ENCODE measurements at regions not wholly inside any gene's neighbourhood (a gene's known extent, or its start where the extent isn't known, plus 50 kb on each side); places are given as distances from the start of the nearest gene placed in this dataset.

GRCh38 chr6:142685852-142686506 lies 259.0 kb downstream of the HIVEP2 start:
- no peak for TF ChIP-seq CTCF (IDR thresholded peaks at IDR 0.05; ENCODE audit: insufficient read depth, low read depth, low read length)
- ChIA-PET POLR2A (no interaction called here), CTCF (interaction anchor here (1.6 kb wide), 1 partner anchor 741 kb away, joined by 5 read pairs; no protein-coding TSS in a partner anchor)
- peaks cover 2% of the 10 kb centered on the region; the same call in 1 of the 2 replicates for H3K27me3 ChIP-seq (ENCODE audit: control insufficient read depth, insufficient read depth, low read length)
- no peak for DNase-seq (ENCODE audit: low read depth)
- no peaks in the 10 kb centered on the region for H3K36me3 ChIP-seq (ENCODE audit: control insufficient read depth, insufficient read depth, low read length)
- no peak overlapping the region for H3K4me3 ChIP-seq (ENCODE audit: low read depth, low read length)

GRCh38 chr6:142686507-142686887 lies 258.5 kb downstream of the HIVEP2 start:
- H3K36me3 ChIP-seq (ENCODE audit: control insufficient read depth, insufficient read depth, low read length), result no peaks in the 10 kb centered on the region
- DNase-seq (ENCODE audit: low read depth), result no peak
- TF ChIP-seq CTCF (IDR thresholded peaks at IDR 0.05; ENCODE audit: insufficient read depth, low read depth, low read length), result no peak
- POLR2A ChIA-PET, result no interaction called here
- H3K27me3 ChIP-seq (ENCODE audit: control insufficient read depth, insufficient read depth, low read length), result peaks cover 1% of the 10 kb centered on the region; the same call in 1 of the 2 replicates
- no peak overlapping the region for H3K4me3 ChIP-seq (ENCODE audit: low read depth, low read length)
- CTCF ChIA-PET, result interaction anchor here (1.6 kb wide), 1 partner anchor 741 kb away, joined by 5 read pairs; no protein-coding TSS in a partner anchor

- no peak overlapping the region for H3K4me3 ChIP-seq (ENCODE audit: low read depth, low read length)
- peak; percentile 90 for TF ChIP-seq CTCF (IDR thresholded peaks at IDR 0.05; ENCODE audit: insufficient read depth, low read depth, low read length)
- H3K36me3 ChIP-seq (ENCODE audit: control insufficient read depth, insufficient read depth, low read length), result no peaks in the 10 kb centered on the region
- CTCF ChIA-PET, result interaction anchor here (0.6 to 3.2 kb wide), 25 partner anchors 9 to 750 kb away, joined by 3 to 68 read pairs (median 4); no protein-coding TSS in a partner anchor
- DNase-seq (ENCODE audit: low read depth), result peak; percentile 39
- H3K27me3 ChIP-seq (ENCODE audit: control insufficient read depth, insufficient read depth, low read length), result no peaks in the 10 kb centered on the region
- POLR2A ChIA-PET, result no interaction called here
Measured at GRCh38 chr6:142692942-142693341, 252.0 kb downstream of the HIVEP2 start.

DNA sequence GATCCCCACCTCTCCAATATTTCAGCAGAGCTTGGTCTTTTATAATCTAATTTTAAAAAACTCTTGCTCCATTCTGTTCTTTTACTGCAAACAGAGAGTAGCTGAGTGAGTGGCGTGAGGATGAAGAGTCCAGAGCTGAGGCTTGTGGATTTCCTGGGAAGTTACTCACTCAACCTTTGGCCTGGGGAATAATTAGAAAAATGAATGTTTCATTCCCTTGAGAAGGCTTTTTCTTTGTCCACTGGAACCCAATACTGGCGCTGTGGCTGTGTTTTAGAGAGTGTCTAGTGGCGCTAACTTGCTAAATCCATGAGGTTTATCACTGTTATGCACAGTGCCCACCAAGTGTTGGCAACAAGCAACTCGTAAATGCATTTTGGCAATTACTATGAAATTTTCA lies 251.5 kb downstream of the HIVEP2 start:
- H3K36me3 ChIP-seq (ENCODE audit: control insufficient read depth, insufficient read depth, low read length), result no peaks in the 10 kb centered on the region
- no peak for TF ChIP-seq CTCF (IDR thresholded peaks at IDR 0.05; ENCODE audit: insufficient read depth, low read depth, low read length)
- POLR2A ChIA-PET, result no interaction called here
- DNase-seq (ENCODE audit: low read depth), result peak; percentile 25
- no peaks in the 10 kb centered on the region for H3K27me3 ChIP-seq (ENCODE audit: control insufficient read depth, insufficient read depth, low read length)
- no peak overlapping the region for H3K4me3 ChIP-seq (ENCODE audit: low read depth, low read length)
- CTCF ChIA-PET, result interaction anchor here (0.6 to 3.2 kb wide), 16 partner anchors 13 to 734 kb away, joined by 3 to 68 read pairs (median 4); no protein-coding TSS in a partner anchor

DNA sequence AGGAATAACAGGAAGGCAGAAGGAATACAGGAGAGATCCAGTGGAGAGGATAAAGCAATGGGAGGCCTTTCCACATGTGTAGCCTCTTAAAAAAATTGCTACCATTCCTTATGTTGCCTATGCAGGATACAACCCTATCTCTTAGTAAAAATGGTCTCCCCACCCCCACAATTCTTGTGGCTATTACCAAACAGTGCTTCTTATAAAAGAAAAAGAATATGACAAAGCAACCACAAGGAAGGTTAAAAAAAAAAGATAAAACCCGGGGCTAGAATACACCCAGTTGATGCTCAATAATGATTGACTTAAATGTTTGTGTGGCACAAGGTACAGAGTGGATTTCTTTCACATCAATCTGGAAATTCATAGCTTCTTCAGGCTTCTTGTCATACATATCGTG lies 250.9 kb downstream of the HIVEP2 start:
- Histone ChIP-seq H3K36me3 (ENCODE audit: control insufficient read depth, insufficient read depth, low read length) (no peaks in the 10 kb centered on the region), H3K27me3 (ENCODE audit: control insufficient read depth, insufficient read depth, low read length) (no peaks in the 10 kb centered on the region), H3K4me3 (ENCODE audit: low read depth, low read length) (no peak overlapping the region)
- TF ChIP-seq CTCF (IDR thresholded peaks at IDR 0.05; ENCODE audit: insufficient read depth, low read depth, low read length), result no peak
- ChIA-PET POLR2A (no interaction called here), CTCF (interaction anchor here (0.9 to 3.2 kb wide), 7 partner anchors 9 to 733 kb away, joined by 3 to 68 read pairs (median 4); no protein-coding TSS in a partner anchor)
- peak; percentile 9 for DNase-seq (ENCODE audit: low read depth)
